ENCODE measurements at regions not wholly inside any gene's neighbourhood (a gene's known extent, or its start where the extent isn't known, plus 50 kb on each side); places are given as distances from the start of the nearest gene placed in this dataset.
"Not testable (repeated sequence)": the region's sequence is repeated elsewhere in the genome, so short reads cannot be mapped to it uniquely, and the experiment has no call there.

- no peak for DNase-seq
Observed at GRCh38 chr2:58495806-58496205, 254.7 kb upstream of the FANCL start.

DNA sequence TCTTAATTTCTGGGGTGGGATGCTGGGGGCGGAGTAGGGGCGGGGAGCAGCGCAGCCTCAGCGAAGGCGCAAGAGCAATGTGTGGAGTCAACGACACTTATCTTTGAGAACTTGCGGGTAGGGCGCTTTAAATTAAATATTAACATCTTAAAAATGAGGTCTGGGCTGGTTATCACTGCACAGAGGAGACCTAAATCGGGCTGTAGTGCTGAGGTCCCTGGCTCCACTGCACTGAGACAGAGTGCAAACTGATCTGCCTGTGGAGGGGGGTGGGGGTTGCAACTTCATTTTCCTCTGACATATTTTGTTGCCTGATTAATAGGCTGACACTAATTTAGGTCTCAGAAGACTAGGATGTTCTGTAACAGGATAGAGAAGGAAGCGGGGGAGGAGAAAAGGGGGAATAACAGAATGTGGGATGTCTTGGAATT lies 253.0 kb upstream of the FANCL start:
- peak; percentile 33 for DNase-seq

- DNase-seq, result no peak
Observed at GRCh38 chr2:58484629-58485028, 243.5 kb upstream of the FANCL start.

GRCh38 chr2:58484221-58484620 lies 243.1 kb upstream of the FANCL start:
- no peak for DNase-seq

GRCh38 chr2:58483307-58483706 lies 242.2 kb upstream of the FANCL start:
- DNase-seq, result no peak

DNA sequence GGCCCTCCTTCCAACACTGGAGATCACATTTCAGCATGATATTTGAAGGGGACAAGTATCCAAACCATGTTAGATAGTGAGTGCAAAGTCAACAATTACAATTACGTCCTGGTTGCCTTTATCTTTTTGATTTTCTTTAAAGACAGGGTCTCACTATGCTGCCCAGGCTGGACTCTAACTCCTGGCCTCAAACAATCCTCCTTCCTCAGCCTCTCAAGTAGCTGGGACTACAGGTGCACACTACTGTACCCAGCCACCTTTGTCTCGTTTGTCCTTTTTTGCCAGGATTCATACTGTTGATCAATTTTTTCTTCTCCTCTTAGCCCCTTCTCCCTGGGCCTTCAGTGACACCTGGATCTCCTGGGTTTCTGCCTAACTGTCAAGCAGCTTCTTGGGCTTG lies 240.5 kb upstream of the FANCL start:
- no peak for DNase-seq

DNA sequence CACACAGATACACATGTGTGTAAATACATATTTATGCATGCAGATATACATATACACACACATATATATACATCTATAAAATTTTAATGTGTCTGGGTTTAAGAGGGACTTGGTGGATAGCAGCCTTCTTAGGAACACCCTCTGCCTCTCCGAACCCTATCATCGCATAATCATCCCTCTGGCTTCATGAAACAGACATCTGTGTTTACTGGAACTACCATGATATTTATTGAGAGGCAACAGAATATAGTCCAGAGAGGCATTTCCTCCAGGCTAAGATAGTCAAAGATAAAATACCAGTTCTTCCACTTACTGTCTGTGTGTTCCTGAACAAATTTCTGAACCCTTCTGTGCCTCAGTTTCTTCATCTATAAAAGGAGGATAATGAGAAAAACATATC lies 239.0 kb upstream of the FANCL start:
- DNase-seq, result no peak

DNA sequence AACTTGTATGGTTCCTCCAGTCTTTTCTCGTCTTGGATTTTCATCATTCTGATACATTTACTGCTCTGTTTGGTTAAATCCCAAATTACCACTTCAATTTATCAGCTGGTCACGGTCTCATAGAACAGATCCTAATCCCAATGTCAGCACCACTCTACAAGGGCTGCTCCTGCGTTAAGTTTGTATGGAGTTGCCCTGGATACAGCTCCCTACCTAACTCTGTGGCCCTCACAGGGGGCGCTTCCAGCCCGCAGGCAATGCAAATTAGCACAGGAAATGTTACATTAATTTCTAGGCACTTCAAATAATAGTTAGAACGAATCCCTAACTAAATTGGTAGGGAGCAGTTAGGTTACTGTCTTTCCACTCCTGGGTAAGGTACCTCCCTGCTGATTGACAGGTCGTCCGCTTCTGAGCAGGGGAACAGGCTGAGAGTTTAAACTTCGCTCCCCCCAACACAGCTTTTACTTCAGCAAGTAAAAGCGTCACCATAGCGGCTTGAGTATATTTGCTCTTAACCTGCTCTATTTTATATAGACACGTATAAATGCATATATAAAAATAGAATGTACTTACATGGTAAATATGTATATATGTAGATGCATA lies 238.5 kb upstream of the FANCL start:
- peak; percentile 10 for DNase-seq

GRCh38 chr2:58476556-58476955 lies 235.4 kb upstream of the FANCL start:
- no peak for DNase-seq

DNA sequence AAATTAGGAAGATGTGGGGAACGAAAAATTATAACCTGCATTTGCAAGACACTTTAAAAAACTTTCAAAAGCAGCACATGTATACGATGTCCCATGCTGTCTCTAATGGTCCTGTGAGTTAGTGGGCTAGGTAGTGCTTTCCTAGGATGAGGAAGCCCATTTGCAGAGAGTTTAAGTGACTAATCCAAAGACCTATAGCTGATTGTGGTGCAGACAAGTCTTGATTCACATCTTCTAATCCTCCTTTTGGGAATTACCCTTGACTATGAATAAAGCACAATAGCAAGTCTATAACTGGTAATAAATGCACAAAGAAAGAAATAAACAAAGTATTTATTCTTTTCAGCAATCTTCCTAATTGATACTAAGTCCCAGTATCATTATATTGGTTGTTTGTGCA lies 234.6 kb upstream of the FANCL start:
- no peak for DNase-seq

DNA sequence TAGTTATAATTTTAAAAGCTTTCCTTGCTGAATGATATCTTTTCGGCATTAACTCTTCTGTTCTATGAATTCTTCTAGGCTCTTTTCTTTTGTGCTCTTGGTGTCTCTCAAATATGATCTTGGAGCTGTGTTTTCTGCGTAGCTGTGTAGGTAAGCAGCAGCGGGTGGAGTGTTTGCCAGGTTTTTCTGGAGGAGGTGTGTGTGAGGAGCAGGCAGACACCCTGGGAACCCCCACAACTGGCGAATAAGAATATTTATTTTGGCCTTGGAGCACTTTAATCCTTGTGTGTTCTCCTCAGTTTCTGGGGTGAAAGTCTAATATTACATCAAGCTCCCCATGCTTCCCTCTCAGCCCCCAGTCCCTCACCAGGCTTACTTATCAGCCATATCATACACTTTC lies 232.0 kb upstream of the FANCL start:
- no peak for DNase-seq

DNA sequence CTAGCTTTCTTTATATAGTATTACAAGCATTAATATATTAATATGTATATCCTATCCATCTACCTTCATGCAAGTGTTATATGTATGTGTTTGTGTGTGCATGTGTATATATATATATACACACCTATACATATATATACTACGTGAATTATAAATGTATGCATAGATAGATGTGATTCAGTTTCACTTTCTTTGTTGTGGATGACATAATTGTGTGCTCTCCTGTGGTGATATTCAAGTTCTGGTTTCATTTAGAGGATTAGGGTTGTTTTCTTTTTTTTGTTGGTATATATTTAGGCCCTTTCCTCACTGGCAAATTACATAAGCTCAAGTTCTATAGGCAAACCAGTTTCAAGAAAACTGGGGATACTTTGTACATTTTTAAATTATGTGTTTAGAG lies 225.7 kb upstream of the FANCL start:
- no peak for DNase-seq

DNA sequence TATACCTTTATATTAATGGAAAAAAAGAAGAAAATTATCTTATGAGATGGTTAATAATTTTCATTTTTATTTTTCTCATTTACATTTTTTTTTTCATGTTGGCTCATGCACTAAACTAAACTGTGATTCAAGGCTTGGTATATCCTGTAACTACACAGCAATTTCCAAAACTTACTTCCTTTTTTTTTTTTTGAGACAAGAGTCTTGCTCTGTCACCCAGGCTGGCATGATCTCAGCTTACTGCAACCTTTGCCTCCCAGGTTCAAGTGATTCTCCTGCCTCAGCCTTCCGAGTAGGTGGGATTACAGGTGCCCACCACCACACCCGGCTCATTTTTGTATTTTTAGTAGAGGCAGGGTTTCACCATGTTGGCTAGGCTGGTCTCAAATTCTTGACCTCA lies 224.9 kb upstream of the FANCL start:
- DNase-seq, result not testable (repeated sequence)

DNA sequence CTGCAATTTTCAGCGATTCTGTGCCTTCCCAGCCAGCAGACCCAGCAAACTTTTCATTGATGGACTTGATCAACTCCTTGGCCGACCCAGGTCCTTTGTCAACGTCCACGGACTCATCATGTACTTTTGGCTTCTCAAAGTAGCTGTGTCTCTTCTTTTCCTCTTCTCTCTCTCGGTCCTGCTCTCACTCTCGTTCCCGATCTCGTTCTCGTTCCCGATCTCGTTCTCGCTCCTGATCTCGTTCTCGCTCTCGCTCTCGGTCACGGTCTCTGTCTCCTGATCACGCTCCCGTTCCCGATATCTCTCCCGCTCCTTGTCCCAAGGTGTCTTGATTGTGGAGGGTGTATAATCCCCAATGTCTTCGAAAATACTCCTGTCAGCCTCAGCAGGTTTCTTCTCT lies 219.5 kb upstream of the FANCL start:
- no peak for DNase-seq

DNA sequence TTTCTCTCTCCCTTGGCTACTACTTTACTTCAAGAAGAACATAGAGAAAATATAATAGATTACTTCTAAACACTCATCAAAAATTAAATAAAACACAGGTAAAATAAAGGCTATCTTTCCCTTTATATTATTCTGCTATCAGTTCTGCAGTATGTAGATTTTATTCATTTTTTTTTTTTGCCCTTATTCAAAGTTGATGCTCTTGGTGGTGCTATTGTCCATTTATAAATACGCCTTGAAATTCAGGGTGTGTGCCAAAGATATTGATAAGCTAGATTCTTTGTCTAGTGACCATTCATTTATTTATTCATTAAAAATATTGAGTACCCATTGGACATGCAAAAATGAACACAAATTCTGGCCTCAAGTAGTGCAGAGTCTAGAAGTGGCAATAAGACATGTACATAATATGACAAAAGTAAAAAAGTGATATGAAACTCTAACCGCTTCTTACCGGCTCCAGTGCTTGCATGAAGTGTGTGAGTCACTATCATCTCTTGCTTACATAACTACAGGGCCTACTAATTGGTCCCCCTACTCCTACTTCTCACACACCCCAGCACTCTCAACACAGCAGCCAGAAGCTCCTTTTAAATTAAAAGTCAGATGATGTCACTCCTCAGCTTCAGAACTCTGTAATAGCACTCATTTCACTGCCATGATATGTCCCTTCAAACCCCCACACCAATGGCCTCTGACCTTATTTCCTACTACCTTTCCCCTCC lies 208.3 kb upstream of the FANCL start:
- DNase-seq, result no peak

DNA sequence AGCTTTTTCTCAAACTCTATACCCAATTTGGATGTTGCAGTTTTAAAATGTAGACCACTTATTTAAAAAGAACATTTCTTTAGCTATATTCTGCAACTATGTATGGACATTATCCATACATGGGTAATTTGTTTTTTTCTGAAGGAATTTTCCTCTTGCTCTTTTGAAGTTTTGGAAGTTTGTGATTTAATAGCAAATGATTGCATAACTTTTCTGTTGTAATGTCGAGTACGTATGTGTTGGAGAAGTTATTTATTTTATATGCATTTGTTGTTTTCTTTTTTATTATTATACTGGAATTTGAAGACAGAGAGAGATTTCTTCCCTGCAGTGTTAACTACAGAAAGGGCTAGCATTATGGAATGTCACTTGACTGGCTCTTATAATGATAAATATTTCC lies 207.7 kb upstream of the FANCL start:
- no peak for DNase-seq

GRCh38 chr2:58448065-58448507 lies 207.0 kb upstream of the FANCL start:
- peak; percentile 62 for DNase-seq

GRCh38 chr2:58447586-58447985 lies 206.5 kb upstream of the FANCL start:
- no peak for DNase-seq

GRCh38 chr2:58441643-58442042 lies 200.5 kb upstream of the FANCL start:
- no peak for DNase-seq

DNA sequence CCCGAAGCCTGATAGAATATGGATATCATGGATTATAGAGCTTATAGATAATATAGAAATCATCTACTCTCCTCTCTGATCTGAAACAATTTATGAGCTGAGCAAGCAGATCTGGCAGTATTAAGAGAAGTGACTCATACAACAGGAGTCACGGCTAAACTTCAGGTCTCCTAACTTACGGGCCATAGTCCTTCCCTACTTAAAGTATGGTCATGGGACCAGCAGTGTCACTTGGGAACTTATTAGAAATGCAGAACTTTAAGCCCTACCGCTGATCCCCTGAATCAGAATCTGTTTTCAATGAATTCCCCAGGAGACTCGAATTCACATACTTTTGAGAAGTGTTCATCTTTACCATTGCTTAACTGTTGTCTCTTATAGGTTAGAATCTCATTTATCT lies 195.7 kb upstream of the FANCL start:
- DNase-seq, result no peak

- no peak for DNase-seq
Observed at GRCh38 chr2:58435246-58435645, 194.1 kb upstream of the FANCL start.

GRCh38 chr2:58434692-58435091 lies 193.6 kb upstream of the FANCL start:
- DNase-seq, result no peak

DNA sequence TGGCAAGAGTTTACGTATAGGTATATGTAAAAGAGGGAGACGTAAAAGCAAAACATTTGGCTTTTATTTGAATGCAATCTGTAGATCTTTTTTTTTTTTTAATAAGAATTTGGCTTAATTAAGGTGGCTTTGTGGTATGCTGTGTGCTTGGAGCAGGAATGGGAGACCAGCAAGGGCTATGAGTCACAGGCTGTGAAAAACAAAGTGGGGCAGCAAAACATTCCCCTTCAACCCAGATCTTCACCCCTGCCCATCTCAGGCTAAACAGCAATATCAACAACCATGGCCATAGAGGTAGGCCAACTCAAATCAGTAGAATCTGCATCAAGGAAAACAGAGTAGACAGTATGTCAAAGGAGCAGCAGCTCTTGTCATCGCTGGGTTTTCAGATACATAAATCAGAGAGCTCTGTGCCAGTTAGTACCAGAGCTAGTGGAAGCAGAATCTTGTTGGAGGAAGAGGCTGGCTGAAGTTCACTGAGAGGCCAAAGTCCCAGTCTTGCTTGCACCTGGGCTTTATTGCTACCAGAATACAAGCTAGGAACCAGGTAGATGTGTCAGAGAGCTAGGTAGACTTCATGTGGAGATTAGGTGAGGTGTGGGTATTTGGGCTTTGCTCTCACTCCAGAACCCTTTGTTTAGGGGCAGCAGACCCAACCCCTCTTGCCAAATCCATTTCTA lies 191.5 kb upstream of the FANCL start:
- no peak for DNase-seq
